ENCODE measurements at regions not wholly inside any gene's neighbourhood (a gene's known extent, or its start where the extent isn't known, plus 50 kb on each side); places are given as distances from the start of the nearest gene placed in this dataset.

GRCh38 chr10:108822026-108822425 is 1101.3 kb downstream of the XPNPEP1 start:
- ATAC-seq (ENCODE audit: low read depth) (no peak), DNase-seq (no peak)
- H3K4me3 Mint-ChIP-seq: no peak overlapping the region
- no peak overlapping the region for H3K27ac Mint-ChIP-seq
- H3K9me3 Mint-ChIP-seq: no peaks in the 10 kb centered on the region
- no peaks in the 10 kb centered on the region for H3K4me1 Mint-ChIP-seq
- CTCF ChIA-PET: no interaction called here
- no peaks in the 10 kb centered on the region for H3K36me3 Mint-ChIP-seq (ENCODE audit: low read depth)
- POLR2A ChIA-PET: no interaction called here
- TF ChIP-seq CTCF (IDR thresholded peaks at IDR 0.05): no peak
- intact Hi-C loops (cut with micrococcal nuclease): no loop called here
- peaks cover 2% of the 10 kb centered on the region for H3K27me3 Mint-ChIP-seq

DNA sequence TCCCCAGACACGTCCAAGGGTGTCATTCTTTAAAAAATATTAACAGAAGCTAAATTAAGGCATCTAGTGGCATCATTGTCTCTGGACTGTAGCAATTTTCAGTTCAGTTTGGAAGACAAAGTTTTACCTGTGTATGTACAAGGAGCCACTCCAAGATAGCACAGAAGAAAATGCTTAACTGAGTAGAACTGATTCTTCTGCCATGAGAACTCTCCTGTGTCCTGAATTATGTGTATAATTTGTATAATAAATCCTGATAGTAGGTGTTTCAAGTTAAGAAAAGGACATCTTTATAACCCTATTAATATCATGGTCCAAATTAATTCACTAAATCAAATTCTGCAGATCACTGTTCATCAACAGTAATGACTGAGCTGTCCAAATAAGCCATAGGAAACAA is 1104.0 kb downstream of the XPNPEP1 start:
- no peak for ATAC-seq (ENCODE audit: low read depth)

GRCh38 chr10:108817584-108817983 is 1105.7 kb downstream of the XPNPEP1 start:
- ChIA-PET POLR2A (no interaction called here), CTCF (no interaction called here)
- no peak overlapping the region for H3K27ac Mint-ChIP-seq
- peaks cover 3% of the 10 kb centered on the region for H3K4me1 Mint-ChIP-seq
- H3K27me3 Mint-ChIP-seq: no peaks in the 10 kb centered on the region
- DNase-seq (no peak), ATAC-seq (ENCODE audit: low read depth) (no peak)
- intact Hi-C loops (cut with micrococcal nuclease): no loop called here
- TF ChIP-seq CTCF (IDR thresholded peaks at IDR 0.05): no peak
- H3K4me3 Mint-ChIP-seq: no peak overlapping the region
- H3K9me3 Mint-ChIP-seq: no peaks in the 10 kb centered on the region
- no peaks in the 10 kb centered on the region for H3K36me3 Mint-ChIP-seq (ENCODE audit: low read depth)

More for the DNA sequence above, 1104.0 kb downstream of the XPNPEP1 start:
- H3K9me3 Mint-ChIP-seq: no peaks in the 10 kb centered on the region
- no peak overlapping the region for H3K4me3 Mint-ChIP-seq
- H3K27me3 Mint-ChIP-seq: no peaks in the 10 kb centered on the region
- ChIA-PET POLR2A (no interaction called here), CTCF (no interaction called here)
- no peak for DNase-seq
- no peaks in the 10 kb centered on the region for H3K36me3 Mint-ChIP-seq (ENCODE audit: low read depth)
- peaks cover 3% of the 10 kb centered on the region for H3K4me1 Mint-ChIP-seq
- H3K27ac Mint-ChIP-seq: no peak overlapping the region
- TF ChIP-seq CTCF (IDR thresholded peaks at IDR 0.05): no peak
- intact Hi-C loops (cut with micrococcal nuclease): no loop called here

DNA sequence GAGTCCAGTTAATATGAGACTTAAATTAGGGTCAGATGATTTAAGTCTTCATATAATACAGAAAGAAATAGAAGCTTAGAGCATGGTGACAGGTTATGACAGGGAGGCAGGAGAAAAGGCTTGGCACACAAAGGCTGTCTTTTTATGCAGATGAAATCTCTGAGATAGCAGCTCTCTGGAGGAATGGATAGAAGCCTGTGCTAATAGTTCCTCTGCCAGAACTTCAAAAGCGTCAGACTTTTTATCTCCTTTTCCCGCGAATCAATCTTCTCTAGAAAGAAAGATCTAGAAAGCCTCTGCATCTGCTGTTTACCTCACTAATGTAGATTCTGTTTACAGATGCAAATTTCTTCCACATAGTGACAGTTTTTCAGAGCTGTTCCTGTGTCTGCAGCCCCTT is 1106.2 kb downstream of the XPNPEP1 start:
- peaks cover 3% of the 10 kb centered on the region for H3K4me1 Mint-ChIP-seq
- no peaks in the 10 kb centered on the region for H3K9me3 Mint-ChIP-seq
- intact Hi-C loops (cut with micrococcal nuclease): no loop called here
- CTCF ChIA-PET: no interaction called here
- no peaks in the 10 kb centered on the region for H3K36me3 Mint-ChIP-seq (ENCODE audit: low read depth)
- no peak overlapping the region for H3K27ac Mint-ChIP-seq
- TF ChIP-seq CTCF (IDR thresholded peaks at IDR 0.05): no peak
- no peaks in the 10 kb centered on the region for H3K27me3 Mint-ChIP-seq
- no peak for DNase-seq
- no peak for ATAC-seq (ENCODE audit: low read depth)
- H3K4me3 Mint-ChIP-seq: no peak overlapping the region
- POLR2A ChIA-PET: no interaction called here

DNA sequence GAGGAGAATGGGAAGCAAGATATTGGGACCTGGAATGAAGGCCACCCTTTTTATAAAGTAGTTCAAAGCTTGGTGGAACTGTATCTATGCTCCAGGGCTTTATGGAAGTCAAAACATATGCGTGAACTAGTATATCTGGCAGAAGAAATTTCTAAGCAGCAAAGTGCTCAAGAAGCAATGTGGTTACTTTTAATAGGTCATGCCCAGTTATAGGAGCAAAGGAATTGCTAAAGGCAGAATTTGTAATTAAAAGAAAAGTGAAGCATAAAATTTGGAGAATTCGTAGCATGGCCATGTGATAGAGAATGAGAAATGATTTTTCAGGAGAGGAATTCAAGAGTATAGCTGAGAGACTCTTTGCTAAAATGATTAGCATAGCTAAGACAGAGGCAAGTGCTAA is 1110.4 kb downstream of the XPNPEP1 start:
- ChIA-PET POLR2A (no interaction called here), CTCF (no interaction called here)
- Mint-ChIP-seq H3K4me1 (peaks cover 3% of the 10 kb centered on the region), H3K9me3 (no peaks in the 10 kb centered on the region), H3K27ac (no peak overlapping the region), H3K4me3 (no peak overlapping the region), H3K36me3 (ENCODE audit: low read depth) (no peaks in the 10 kb centered on the region), H3K27me3 (no peaks in the 10 kb centered on the region)
- no peak for TF ChIP-seq CTCF (IDR thresholded peaks at IDR 0.05)
- ATAC-seq (ENCODE audit: low read depth) (no peak), DNase-seq (no peak)
- intact Hi-C loops (cut with micrococcal nuclease): no loop called here
